Endodermal cell (in vitro differentiated cells): ENCODE measurements at regions not wholly inside any gene's neighbourhood (a gene's known extent, or its start where the extent isn't known, plus 50 kb on each side); places are given as distances from the start of the nearest gene placed in this dataset.

Experiments used
- DNase-seq: peaks from one replicate; pipeline ENCODE4 v3.0.0-alpha.2; 2017
- H3K27ac ChIP-seq: 2 replicates; pipeline ENCODE4 v1.5.1; 2013; ENCODE audit warnings: mild to moderate bottlenecking, low read depth, low read length, moderate library complexity
- H3K27me3 ChIP-seq: 2 replicates; pipeline ENCODE4 v1.6.1; 2013; ENCODE audit warnings: mild to moderate bottlenecking, low read length, moderate library complexity; ENCODE audit not compliant: insufficient read depth, control insufficient read depth, poor library complexity, severe bottlenecking
- H3K36me3 ChIP-seq: 2 replicates; pipeline ENCODE4 v1.7.0; 2013; ENCODE audit warnings: mild to moderate bottlenecking, low read length, moderate library complexity; ENCODE audit not compliant: control insufficient read depth, insufficient read depth
- H3K4me1 ChIP-seq: one replicate; pipeline ENCODE4 v1.7.0; 2013; ENCODE audit warnings: low read length; ENCODE audit not compliant: control insufficient read depth, insufficient read depth
- H3K4me3 ChIP-seq: 2 replicates; pipeline ENCODE4 v1.5.1; 2013; ENCODE audit warnings: mild to moderate bottlenecking, low read length, moderate library complexity
- H3K9ac ChIP-seq: 2 replicates; pipeline ENCODE4 v1.6.1; 2013; ENCODE audit warnings: mild to moderate bottlenecking, low read length, moderate library complexity; ENCODE audit not compliant: poor library complexity, severe bottlenecking; ENCODE audit errors: extremely low read depth
- H3K9me3 ChIP-seq: 2 replicates; pipeline ENCODE4 v1.6.1; 2013; ENCODE audit warnings: mild to moderate bottlenecking, low read length, moderate library complexity; ENCODE audit not compliant: control insufficient read depth
- H3K27ac Mint-ChIP-seq: 2 replicates; pipeline ENCODE4 v1.8.0; 2020; ENCODE audit warnings: mixed read lengths
- H3K27me3 Mint-ChIP-seq: 2 replicates; pipeline ENCODE4 v1.8.0; 2021; ENCODE audit warnings: mild to moderate bottlenecking, mixed read lengths; ENCODE audit not compliant: insufficient read depth
- H3K36me3 Mint-ChIP-seq: 2 replicates; pipeline ENCODE4 v1.8.0; 2020; ENCODE audit warnings: low read depth, mixed read lengths
- H3K4me1 Mint-ChIP-seq: 2 replicates; pipeline ENCODE4 v1.8.0; 2020; ENCODE audit warnings: mixed read lengths
- H3K4me3 Mint-ChIP-seq: 2 replicates; pipeline ENCODE4 v1.8.0; 2020; ENCODE audit warnings: mild to moderate bottlenecking, moderate library complexity, mixed read lengths
- H3K9me3 Mint-ChIP-seq: 2 replicates; pipeline ENCODE4 v1.8.0; 2020; ENCODE audit warnings: mild to moderate bottlenecking, mixed read lengths
- CTCF ChIP-seq: fragments of 200-600 bp; sonication (generic); conservative IDR thresholded peaks from 2 replicates; pipeline ENCODE4 v1.5.0; 2021; ENCODE audit warnings: antibody characterized with exemption, mild to moderate bottlenecking
- WGBS, 2 experiments: methylation state at CpG; one replicate each; pipeline versions ENCODE4 v1.1.5 to v1.1.7; 2013; ENCODE audit warnings: missing lambda C conversion rate in 2 of 2, mixed read lengths in 1 of 2; ENCODE audit not compliant: insufficient coverage in 1 of 2, insufficient read length in 1 of 2; 5-methylcytosine and 5-hydroxymethylcytosine counted together

- Histone ChIP-seq H3K27me3 (no peaks in the 10 kb centered on the region), H3K4me1 (no peaks in the 10 kb centered on the region), H3K9me3 (no peaks in the 10 kb centered on the region), H3K9ac (no peak overlapping the region), H3K36me3 (no peaks in the 10 kb centered on the region), H3K4me3 (no peak overlapping the region), H3K27ac (no peak overlapping the region)
- no peak for DNase-seq
- Mint-ChIP-seq H3K36me3 (no peaks in the 10 kb centered on the region), H3K27ac (no peak overlapping the region), H3K9me3 (no peaks in the 10 kb centered on the region), H3K27me3 (no peaks in the 10 kb centered on the region), H3K4me1 (no peaks in the 10 kb centered on the region), H3K4me3 (no peak overlapping the region)
- 89% methylated on average over 2 of the region's 2 CpGs; no CpG with 5 or more reads in 1 of the 2 experiments for WGBS, 2 experiments
- TF ChIP-seq CTCF, result no peak
These were observed 511.1 kb downstream of the OTOL1 start for GRCh38 chr3:162007722-162008121.

- Mint-ChIP-seq H3K27me3 (no peaks in the 10 kb centered on the region), H3K36me3 (no peaks in the 10 kb centered on the region), H3K4me3 (no peak overlapping the region), H3K9me3 (no peaks in the 10 kb centered on the region), H3K4me1 (peaks cover 10% of the 10 kb centered on the region), H3K27ac (no peak overlapping the region)
- no peaks in the 10 kb centered on the region for H3K27me3 ChIP-seq
- no peaks in the 10 kb centered on the region for H3K4me1 ChIP-seq
- no peak for TF ChIP-seq CTCF
- H3K9me3 ChIP-seq, result no peaks in the 10 kb centered on the region
- no peak for DNase-seq
- H3K9ac ChIP-seq, result no peak overlapping the region
- H3K4me3 ChIP-seq, result no peak overlapping the region
- H3K27ac ChIP-seq, result no peak overlapping the region
- WGBS, 2 experiments, result 86% methylated on average over 3 of the region's 3 CpGs; no CpG with 5 or more reads in 1 of the 2 experiments
- no peaks in the 10 kb centered on the region for H3K36me3 ChIP-seq
These were observed 516.0 kb downstream of the OTOL1 start for GRCh38 chr3:162012633-162013032.

- Mint-ChIP-seq H3K36me3 (no peaks in the 10 kb centered on the region), H3K27ac (no peak overlapping the region), H3K27me3 (no peaks in the 10 kb centered on the region), H3K9me3 (no peaks in the 10 kb centered on the region), H3K4me3 (no peak overlapping the region), H3K4me1 (peaks cover 12% of the 10 kb centered on the region)
- no peak overlapping the region for H3K27ac ChIP-seq
- no peaks in the 10 kb centered on the region for H3K4me1 ChIP-seq
- WGBS, 2 experiments, result 94 to 100% methylated on average over 1 to 5 of the region's 5 CpGs
- no peaks in the 10 kb centered on the region for H3K36me3 ChIP-seq
- no peak overlapping the region for H3K4me3 ChIP-seq
- no peaks in the 10 kb centered on the region for H3K9me3 ChIP-seq
- no peak for TF ChIP-seq CTCF
- no peak overlapping the region for H3K9ac ChIP-seq
- DNase-seq, result no peak
- H3K27me3 ChIP-seq, result no peaks in the 10 kb centered on the region
These were observed 517.7 kb downstream of the OTOL1 start for GRCh38 chr3:162014284-162014683.
